ENCODE measurements at regions not wholly inside any gene's neighbourhood (a gene's known extent, or its start where the extent isn't known, plus 50 kb on each side); places are given as distances from the start of the nearest gene placed in this dataset.
A peak's percentile ranks its signal among the peaks of the same experiment; 100 is the strongest.

DNA sequence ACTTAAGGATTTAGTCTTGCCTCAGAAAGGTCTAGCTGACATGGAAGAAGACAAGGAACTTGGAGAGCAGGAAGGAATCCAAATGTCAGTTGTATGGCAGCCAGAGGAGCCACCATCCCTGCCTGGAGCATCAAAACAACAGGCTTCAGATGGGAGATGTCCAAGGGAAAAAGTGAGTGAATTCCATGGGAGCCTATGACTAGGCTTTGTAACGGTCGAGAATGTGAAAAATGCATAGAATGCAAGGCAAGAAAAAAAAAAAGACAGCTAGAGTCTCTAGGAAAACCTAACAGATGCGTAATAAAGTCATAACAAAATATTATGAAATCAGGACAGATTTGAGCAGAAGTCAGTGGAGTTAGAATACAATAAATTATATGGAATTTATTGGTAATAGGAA lies 183.7 kb upstream of the LSM14A start:
- H3K4me3 ChIP-seq (IDR thresholded peaks at IDR 0.05; ENCODE audit: insufficient read depth, low read depth, low read length): no peak overlapping the region
- H3K79me2 ChIP-seq (ENCODE audit: insufficient read depth, low read depth): no peaks in the 10 kb centered on the region
- no peaks in the 10 kb centered on the region for H3K27me3 ChIP-seq (ENCODE audit: insufficient read depth, low read depth)
- TF ChIP-seq, protein P1, sequence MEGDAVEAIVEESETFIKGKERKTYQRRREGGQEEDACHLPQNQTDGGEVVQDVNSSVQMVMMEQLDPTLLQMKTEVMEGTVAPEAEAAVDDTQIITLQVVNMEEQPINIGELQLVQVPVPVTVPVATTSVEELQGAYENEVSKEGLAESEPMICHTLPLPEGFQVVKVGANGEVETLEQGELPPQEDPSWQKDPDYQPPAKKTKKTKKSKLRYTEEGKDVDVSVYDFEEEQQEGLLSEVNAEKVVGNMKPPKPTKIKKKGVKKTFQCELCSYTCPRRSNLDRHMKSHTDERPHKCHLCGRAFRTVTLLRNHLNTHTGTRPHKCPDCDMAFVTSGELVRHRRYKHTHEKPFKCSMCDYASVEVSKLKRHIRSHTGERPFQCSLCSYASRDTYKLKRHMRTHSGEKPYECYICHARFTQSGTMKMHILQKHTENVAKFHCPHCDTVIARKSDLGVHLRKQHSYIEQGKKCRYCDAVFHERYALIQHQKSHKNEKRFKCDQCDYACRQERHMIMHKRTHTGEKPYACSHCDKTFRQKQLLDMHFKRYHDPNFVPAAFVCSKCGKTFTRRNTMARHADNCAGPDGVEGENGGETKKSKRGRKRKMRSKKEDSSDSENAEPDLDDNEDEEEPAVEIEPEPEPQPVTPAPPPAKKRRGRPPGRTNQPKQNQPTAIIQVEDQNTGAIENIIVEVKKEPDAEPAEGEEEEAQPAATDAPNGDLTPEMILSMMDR (conservative IDR thresholded peaks at IDR 0.05; ENCODE audit: low read depth, low read length): no peak
- no peak overlapping the region for H3K27ac ChIP-seq
- H2AFZ ChIP-seq (ENCODE audit: low read depth): no peak overlapping the region
- H3K36me3 ChIP-seq (ENCODE audit: insufficient read depth): no peaks in the 10 kb centered on the region
- no peaks in the 10 kb centered on the region for H4K20me1 ChIP-seq (ENCODE audit: insufficient read depth)
- no peak overlapping the region for H3K4me2 ChIP-seq
- no peak overlapping the region for H3K9ac ChIP-seq
- H3K4me1 ChIP-seq (ENCODE audit: low read depth, poor library complexity, severe bottlenecking): no peaks in the 10 kb centered on the region

DNA sequence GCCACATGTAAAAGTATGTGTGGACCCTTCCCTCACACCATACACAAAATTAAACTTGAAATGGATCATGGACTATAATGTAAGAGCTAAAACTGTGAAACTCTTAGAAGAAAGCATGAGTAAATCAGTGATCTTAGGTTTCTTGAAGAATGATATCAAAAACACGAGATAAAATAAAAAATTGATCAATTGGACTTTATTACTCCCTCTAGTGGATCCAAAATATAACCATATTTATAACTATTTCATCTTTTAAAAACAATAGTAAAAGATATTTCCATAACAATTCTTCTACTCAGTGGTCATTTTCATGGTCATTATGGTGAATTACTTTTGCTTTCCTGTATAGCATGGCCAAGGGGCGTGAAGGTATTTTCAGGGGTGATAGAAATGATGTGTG lies 174.6 kb upstream of the LSM14A start:
- TF ChIP-seq, protein P1 (conservative IDR thresholded peaks at IDR 0.05; ENCODE audit: low read depth, low read length): no peak; the same call in 1 of the 2 replicates
- Histone ChIP-seq H3K4me2 (no peak overlapping the region), H3K9ac (no peak overlapping the region), H2AFZ (ENCODE audit: low read depth) (no peak overlapping the region), H3K36me3 (ENCODE audit: insufficient read depth) (no peaks in the 10 kb centered on the region), H4K20me1 (ENCODE audit: insufficient read depth) (no peaks in the 10 kb centered on the region), H3K79me2 (ENCODE audit: insufficient read depth, low read depth) (no peaks in the 10 kb centered on the region), H3K27ac (no peak overlapping the region), H3K4me3 (IDR thresholded peaks at IDR 0.05; ENCODE audit: insufficient read depth, low read depth, low read length) (no peak overlapping the region), H3K27me3 (ENCODE audit: insufficient read depth, low read depth) (no peaks in the 10 kb centered on the region), H3K4me1 (ENCODE audit: low read depth, poor library complexity, severe bottlenecking) (no peaks in the 10 kb centered on the region)

DNA sequence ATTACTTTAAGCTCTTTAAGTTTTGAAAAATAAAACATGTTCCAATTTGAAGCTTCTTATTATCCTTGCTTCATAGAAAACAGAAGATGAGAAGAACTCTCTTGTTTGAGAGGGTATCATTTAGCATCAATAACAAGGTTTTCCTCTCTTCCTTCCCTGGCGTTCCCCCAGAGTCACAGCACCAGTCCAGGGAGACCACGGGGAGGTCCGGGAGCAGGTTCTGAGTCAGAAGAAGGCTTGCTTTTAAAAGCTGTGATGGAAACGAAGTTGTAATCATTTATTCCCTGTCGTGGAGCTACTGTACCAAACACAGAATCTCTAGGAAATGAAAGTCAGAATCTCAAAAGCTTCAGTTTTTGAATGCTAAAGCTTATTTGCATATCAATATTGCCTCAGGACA lies 174.0 kb upstream of the LSM14A start:
- no peak overlapping the region for H3K27ac ChIP-seq
- H2AFZ ChIP-seq (ENCODE audit: low read depth): no peak overlapping the region
- no peaks in the 10 kb centered on the region for H4K20me1 ChIP-seq (ENCODE audit: insufficient read depth)
- no peaks in the 10 kb centered on the region for H3K79me2 ChIP-seq (ENCODE audit: insufficient read depth, low read depth)
- no peak overlapping the region for H3K4me2 ChIP-seq
- no peaks in the 10 kb centered on the region for H3K36me3 ChIP-seq (ENCODE audit: insufficient read depth)
- H3K9ac ChIP-seq: no peak overlapping the region
- no peak overlapping the region for H3K4me3 ChIP-seq (IDR thresholded peaks at IDR 0.05; ENCODE audit: insufficient read depth, low read depth, low read length)
- H3K4me1 ChIP-seq (ENCODE audit: low read depth, poor library complexity, severe bottlenecking): no peaks in the 10 kb centered on the region
- no peaks in the 10 kb centered on the region for H3K27me3 ChIP-seq (ENCODE audit: insufficient read depth, low read depth)
- TF ChIP-seq, protein P1 (conservative IDR thresholded peaks at IDR 0.05; ENCODE audit: low read depth, low read length): no peak

DNA sequence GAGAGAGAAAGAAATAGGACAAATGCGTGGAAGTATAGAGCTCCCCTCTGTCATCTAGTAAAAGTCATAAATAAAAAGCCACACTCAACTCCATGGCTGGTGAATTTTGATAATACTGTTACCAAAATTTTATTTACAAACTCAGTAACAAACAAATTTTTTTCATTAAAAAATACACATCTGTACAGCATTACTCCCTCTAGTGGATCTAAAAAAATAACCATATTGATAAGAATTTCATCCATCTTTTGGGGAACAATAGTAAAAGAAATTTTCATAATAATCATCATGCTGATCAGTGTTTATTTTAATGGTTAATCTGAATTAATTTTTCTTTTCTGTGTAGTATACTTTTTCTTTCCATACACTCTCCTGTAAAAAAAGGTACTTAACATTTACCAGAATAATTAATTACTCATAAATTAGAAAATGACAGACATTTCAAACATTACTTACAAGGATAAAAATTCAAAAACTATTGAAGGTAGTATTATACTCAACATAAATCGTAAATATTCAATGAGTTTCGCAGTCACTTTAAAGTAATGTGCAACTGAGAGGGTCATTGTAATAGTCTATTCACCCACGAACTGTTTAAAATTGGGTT lies 173.5 kb upstream of the LSM14A start:
- Histone ChIP-seq H3K4me2 (no peak overlapping the region), H3K4me1 (ENCODE audit: low read depth, poor library complexity, severe bottlenecking) (no peaks in the 10 kb centered on the region), H4K20me1 (ENCODE audit: insufficient read depth) (no peaks in the 10 kb centered on the region), H3K27ac (no peak overlapping the region), H3K27me3 (ENCODE audit: insufficient read depth, low read depth) (no peaks in the 10 kb centered on the region), H3K9ac (no peak overlapping the region), H3K79me2 (ENCODE audit: insufficient read depth, low read depth) (no peaks in the 10 kb centered on the region), H3K36me3 (ENCODE audit: insufficient read depth) (no peaks in the 10 kb centered on the region), H3K4me3 (IDR thresholded peaks at IDR 0.05; ENCODE audit: insufficient read depth, low read depth, low read length) (no peak overlapping the region), H2AFZ (ENCODE audit: low read depth) (no peak overlapping the region)
- TF ChIP-seq, protein P1 (conservative IDR thresholded peaks at IDR 0.05; ENCODE audit: low read depth, low read length): peak; percentile 73
